GM23248 (cell line): ENCODE measurements at regions not wholly inside any gene's neighbourhood (a gene's known extent, or its start where the extent isn't known, plus 50 kb on each side); places are given as distances from the start of the nearest gene placed in this dataset.
A peak's percentile ranks its signal among the peaks of the same experiment; 100 is the strongest.

ENCODE experiments used
- DNase-seq: peaks from one replicate; pipeline ENCODE4 v3.0.0-alpha.2; 2015
- H2AFZ ChIP-seq: fragments of 200-600 bp; sonication (generic); 2 replicates; pipeline ENCODE4 v1.6.1; 2016; ENCODE audit warnings: antibody characterized with exemption
- H3F3A ChIP-seq: fragments of 200-600 bp; sonication (generic); 2 replicates; pipeline ENCODE4 v1.6.1; 2016; ENCODE audit warnings: mild to moderate bottlenecking, antibody characterized with exemption, mixed run types; ENCODE audit not compliant: insufficient read depth
- H3K27ac ChIP-seq: fragments of 200-600 bp; sonication (generic); 2 replicates; pipeline ENCODE4 v1.5.1; 2016; ENCODE audit warnings: mild to moderate bottlenecking
- H3K27me3 ChIP-seq: fragments of 200-600 bp; sonication (generic); replicated peaks from 2 replicates; pipeline ENCODE4 v1.6.1; 2016; ENCODE audit warnings: mild to moderate bottlenecking; ENCODE audit not compliant: insufficient read depth
- H3K36me3 ChIP-seq: fragments of 200-600 bp; sonication (generic); 2 replicates; pipeline ENCODE4 v1.6.1; 2016; ENCODE audit warnings: low read depth, mild to moderate bottlenecking
- H3K4me1 ChIP-seq: fragments of 200-600 bp; sonication (generic); 2 replicates; pipeline ENCODE4 v1.6.1; 2016; ENCODE audit warnings: mild to moderate bottlenecking; ENCODE audit not compliant: insufficient read depth
- H3K4me2 ChIP-seq: fragments of 200-600 bp; sonication (generic); one replicate; pipeline ENCODE4 v1.6.1; 2016; ENCODE audit warnings: mild to moderate bottlenecking; ENCODE audit not compliant: unreplicated experiment
- H3K4me3 ChIP-seq: fragments of 200-600 bp; sonication (generic); 2 replicates; pipeline ENCODE4 v1.5.1; 2016; ENCODE audit warnings: mild to moderate bottlenecking
- H3K79me2 ChIP-seq: fragments of 200-600 bp; sonication (generic); 2 replicates; pipeline ENCODE4 v1.6.1; 2016; ENCODE audit warnings: mild to moderate bottlenecking; ENCODE audit not compliant: insufficient read depth
- H3K9ac ChIP-seq: fragments of 200-600 bp; sonication (generic); 2 replicates; pipeline ENCODE4 v1.6.1; 2016; ENCODE audit warnings: mild to moderate bottlenecking
- H3K9me2 ChIP-seq: fragments of 200-600 bp; sonication (generic); 2 replicates; pipeline ENCODE4 v1.6.1; 2016; ENCODE audit warnings: mixed run types, mild to moderate bottlenecking, moderate library complexity; ENCODE audit not compliant: insufficient read depth
- H3K9me3 ChIP-seq: fragments of 200-600 bp; sonication (generic); one replicate; pipeline ENCODE4 v1.6.1; 2017; ENCODE audit warnings: low read depth
- H4K20me1 ChIP-seq: fragments of 200-600 bp; sonication (generic); 2 replicates; pipeline ENCODE4 v1.6.0; 2016; ENCODE audit not compliant: insufficient read depth
- EZH2 ChIP-seq: fragments of 200-600 bp; sonication (generic); IDR thresholded peaks from 2 replicates; pipeline ENCODE4 v1.6.1; 2018; ENCODE audit warnings: antibody characterized with exemption, mild to moderate bottlenecking; ENCODE audit not compliant: insufficient read depth, poor library complexity, severe bottlenecking
- EZH2phosphoT487 ChIP-seq: fragments of 200-600 bp; sonication (generic); IDR thresholded peaks from 2 replicates; pipeline ENCODE4 v1.6.1; 2018; ENCODE audit warnings: antibody characterized with exemption, moderate library complexity, mild to moderate bottlenecking, low read depth; ENCODE audit not compliant: insufficient read depth
- WGBS, 2 experiments: methylation state at CpG; one replicate each; pipeline ENCODE4 v1.1.6; 2015 to 2017; ENCODE audit warnings: low lambda C conversion rate in 2 of 2, low coverage in 1 of 2; ENCODE audit errors: missing lambda C conversion rate in 2 of 2; 5-methylcytosine and 5-hydroxymethylcytosine counted together
- in situ Hi-C: fragments of 300-500 bp; cut with MboI; formaldehyde crosslinking; loops from 2 replicates; pipeline ENCODE4 v1.15.0; 2020

GRCh38 chr15:38079236-38079635 lies 144.8 kb downstream of the TMCO5A start:
- no peak for DNase-seq
- H3K36me3 ChIP-seq: no peaks in the 10 kb centered on the region
- H3F3A ChIP-seq: peaks cover 8% of the 10 kb centered on the region; the same call in 1 of the 2 replicates
- TF ChIP-seq EZH2phosphoT487 (no peak), EZH2 (no peak)
- H3K9me2 ChIP-seq: no peaks in the 10 kb centered on the region
- peaks cover 4% of the 10 kb centered on the region for H3K4me1 ChIP-seq
- no peak overlapping the region for H2AFZ ChIP-seq
- H3K9ac ChIP-seq: no peak overlapping the region
- no peaks in the 10 kb centered on the region for H3K9me3 ChIP-seq
- H3K27me3 ChIP-seq: no peaks in the 10 kb centered on the region
- no peaks in the 10 kb centered on the region for H3K79me2 ChIP-seq
- in situ Hi-C loops: no loop called here
- 85 to 86% methylated on average over 5 of the region's 5 CpGs for whole genome bisulfite sequencing, 2 experiments
- no peak overlapping the region for H3K4me2 ChIP-seq
- H4K20me1 ChIP-seq: no peaks in the 10 kb centered on the region
- no peak overlapping the region for H3K4me3 ChIP-seq
- H3K27ac ChIP-seq: no peak overlapping the region

GRCh38 chr15:38080651-38081275 lies 146.3 kb downstream of the TMCO5A start:
- H3K9ac ChIP-seq: no peak overlapping the region
- no peak overlapping the region for H3K4me2 ChIP-seq
- in situ Hi-C loops: no loop called here
- peak overlapping the region; percentile 46 for H2AFZ ChIP-seq
- H3K4me3 ChIP-seq: no peak overlapping the region
- peaks cover 19% of the 10 kb centered on the region for H3K4me1 ChIP-seq
- 45 to 50% methylated on average over 3 of the region's 3 CpGs for WGBS, 2 experiments
- peaks cover 20% of the 10 kb centered on the region for H3F3A ChIP-seq
- H3K27me3 ChIP-seq: no peaks in the 10 kb centered on the region
- H3K79me2 ChIP-seq: no peaks in the 10 kb centered on the region
- DNase-seq: no peak
- no peaks in the 10 kb centered on the region for H3K9me2 ChIP-seq
- H4K20me1 ChIP-seq: no peaks in the 10 kb centered on the region
- no peaks in the 10 kb centered on the region for H3K36me3 ChIP-seq
- TF ChIP-seq EZH2phosphoT487: no peak
- TF ChIP-seq EZH2: no peak
- H3K9me3 ChIP-seq: no peaks in the 10 kb centered on the region
- H3K27ac ChIP-seq: no peak overlapping the region

- H3K9me3 ChIP-seq: no peaks in the 10 kb centered on the region
- in situ Hi-C loops: no loop called here
- DNase-seq: peak; percentile 50
- peaks cover 36% of the 10 kb centered on the region for H3K4me1 ChIP-seq
- no peaks in the 10 kb centered on the region for H4K20me1 ChIP-seq
- no peak overlapping the region for H3K9ac ChIP-seq
- H3K4me3 ChIP-seq: no peak overlapping the region
- H3K4me2 ChIP-seq: no peak overlapping the region
- no peak overlapping the region for H2AFZ ChIP-seq
- no peaks in the 10 kb centered on the region for H3K9me2 ChIP-seq
- no peaks in the 10 kb centered on the region for H3K27me3 ChIP-seq
- TF ChIP-seq EZH2phosphoT487: no peak
- TF ChIP-seq EZH2: no peak
- H3K36me3 ChIP-seq: no peaks in the 10 kb centered on the region
- H3F3A ChIP-seq: peaks cover 26% of the 10 kb centered on the region
- no peak overlapping the region for H3K27ac ChIP-seq
- no peaks in the 10 kb centered on the region for H3K79me2 ChIP-seq
Measured at GRCh38 chr15:38084289-38084688, 149.8 kb downstream of the TMCO5A start.

- in situ Hi-C loops: no loop called here
- H3K27me3 ChIP-seq: no peaks in the 10 kb centered on the region
- no peak overlapping the region for H2AFZ ChIP-seq
- peaks cover 37% of the 10 kb centered on the region for H3K4me1 ChIP-seq
- H3F3A ChIP-seq: peaks cover 26% of the 10 kb centered on the region
- no peaks in the 10 kb centered on the region for H3K36me3 ChIP-seq
- H3K4me2 ChIP-seq: no peak overlapping the region
- H3K9ac ChIP-seq: no peak overlapping the region
- TF ChIP-seq EZH2: no peak
- no peak for TF ChIP-seq EZH2phosphoT487
- H3K4me3 ChIP-seq: no peak overlapping the region
- H3K79me2 ChIP-seq: no peaks in the 10 kb centered on the region
- WGBS, 2 experiments: 90 to 92% methylated on average over 7 of the region's 7 CpGs
- H3K27ac ChIP-seq: 0 out of 2 replicates have a peak overlapping the region, but pooled peaks have one; percentile 21
- DNase-seq: no peak
- no peaks in the 10 kb centered on the region for H4K20me1 ChIP-seq
- no peaks in the 10 kb centered on the region for H3K9me2 ChIP-seq
- H3K9me3 ChIP-seq: no peaks in the 10 kb centered on the region
Measured at GRCh38 chr15:38085114-38085513, 150.7 kb downstream of the TMCO5A start.
